ENCODE measurements at regions not wholly inside any gene's neighbourhood (a gene's known extent, or its start where the extent isn't known, plus 50 kb on each side); places are given as distances from the start of the nearest gene placed in this dataset.

DNA sequence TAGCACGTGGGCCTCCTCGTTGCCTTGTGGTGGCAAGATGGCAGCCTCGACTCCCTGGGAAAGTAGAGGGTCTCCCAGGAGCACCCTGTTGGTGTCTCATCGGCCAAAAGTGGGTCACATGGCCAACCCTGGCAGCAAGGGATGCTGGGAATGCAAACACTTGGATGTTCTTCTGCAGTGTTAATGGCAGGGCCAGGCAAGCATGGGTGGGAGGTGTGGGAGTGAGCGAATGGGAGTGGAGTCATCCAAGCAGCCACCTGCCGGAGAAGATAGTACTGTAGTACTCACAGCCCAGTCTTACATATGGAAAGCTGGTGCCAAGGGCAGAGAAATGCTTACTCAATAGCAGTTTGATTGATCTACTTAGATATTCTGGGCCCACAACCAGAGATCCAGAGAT lies 122.2 kb downstream of the INHBB start (continued):
- TF ChIP-seq, protein P1, sequence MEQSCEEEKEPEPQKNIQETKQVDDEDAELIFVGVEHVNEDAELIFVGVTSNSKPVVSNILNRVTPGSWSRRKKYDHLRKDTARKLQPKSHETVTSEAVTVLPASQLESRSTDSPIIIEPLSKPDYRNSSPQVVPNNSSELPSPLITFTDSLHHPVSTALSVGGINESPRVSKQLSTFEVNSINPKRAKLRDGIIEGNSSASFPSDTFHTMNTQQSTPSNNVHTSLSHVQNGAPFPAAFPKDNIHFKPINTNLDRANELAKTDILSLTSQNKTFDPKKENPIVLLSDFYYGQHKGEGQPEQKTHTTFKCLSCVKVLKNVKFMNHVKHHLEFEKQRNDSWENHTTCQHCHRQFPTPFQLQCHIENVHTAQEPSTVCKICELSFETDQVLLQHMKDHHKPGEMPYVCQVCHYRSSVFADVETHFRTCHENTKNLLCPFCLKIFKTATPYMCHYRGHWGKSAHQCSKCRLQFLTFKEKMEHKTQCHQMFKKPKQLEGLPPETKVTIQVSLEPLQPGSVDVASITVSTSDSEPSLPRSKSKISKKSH (CRISPR knock-in tag; IDR thresholded peaks at IDR 0.05; ENCODE audit: borderline replicate concordance): 0 out of 2 replicates have a peak, but pooled peaks have one; percentile 46
- TF ChIP-seq RXRA (CRISPR knock-in tag; IDR thresholded peaks at IDR 0.05) (0 out of 2 replicates have a peak, but pooled peaks have one; percentile 15), LCORL (IDR thresholded peaks at IDR 0.05) (no peak), LCORL (CRISPR knock-in tag; IDR thresholded peaks at IDR 0.05) (no peak)

GRCh38 chr2:120469426-120469825 lies 123.5 kb downstream of the INHBB start:
- Histone ChIP-seq H2AFZ (ENCODE audit: low read length) (no peak overlapping the region), H3K36me3 (replicated peaks in 1 of 2; ENCODE audit: control insufficient read depth in 1 of 2, insufficient read depth in 2 of 2, low read length in 2 of 2) (no peaks in the 10 kb centered on the region), H3K4me1 (ENCODE audit: insufficient read depth, low read length) (peaks cover 87% of the 10 kb centered on the region), H3K4me2 (ENCODE audit: low read depth, low read length) (peak overlapping the region; percentile 76), H3K4me3 (replicated peaks in 1 of 3; ENCODE audit: insufficient read depth in 1 of 3, low read depth in 2 of 3, low read length in 3 of 3) (peak overlapping the region in 1 of 3 experiments; percentile 27; a peak in 1 of 6 replicates), H3K9ac (ENCODE audit: insufficient read depth, low read depth, low read length) (peak overlapping the region; percentile 54; the same call in 1 of the 2 replicates), H3K9me3 (ENCODE audit: low read length) (no peaks in the 10 kb centered on the region; the same call in 1 of the 2 replicates), H3K27ac (ENCODE audit: extremely low read length, insufficient read depth, low read length) (no peak overlapping the region), H4K20me1 (ENCODE audit: insufficient read depth, low read length) (no peaks in the 10 kb centered on the region), H3K27me3 (ENCODE audit: control insufficient read depth in 1 of 2, insufficient read depth in 2 of 2, low read length in 2 of 2) (no peaks in the 10 kb centered on the region), H3K79me2 (ENCODE audit: insufficient read depth, low read length) (no peaks in the 10 kb centered on the region)
- ChIA-PET POLR2A (interaction anchor here (1.8 to 6.0 kb wide), 2 partner anchors 10 to 77 kb away, joined by 4 to 159 read pairs; no protein-coding TSS in a partner anchor), CTCF (ENCODE audit: low intra/inter-chr PET ratio, low total read pairs) (no interaction called here)
- no TSS peak for BruUV-seq (replicated peaks)
- in situ Hi-C loops (cut with HindIII; ENCODE audit: extremely low pct_ligation_motif_present, low pct_unique_long_range_greater_than_20kb) (no loop called here), intact Hi-C loops (cut with micrococcal nuclease; ENCODE audit: unreplicated experiment) (no loop called here)
- no peak for ATAC-seq
- DNase-seq (ENCODE audit: low spot score): no peak
- no peak for FAIRE-seq
- TF ChIP-seq ZSCAN25 (CRISPR knock-in tag; IDR thresholded peaks at IDR 0.05) (0 out of 2 replicates have a peak, but pooled peaks have one; percentile 0), NFKB2 (CRISPR knock-in tag; IDR thresholded peaks at IDR 0.05; ENCODE audit: borderline replicate concordance) (0 out of 2 replicates have a peak, but pooled peaks have one; percentile 0), ZNF768 (CRISPR knock-in tag; IDR thresholded peaks at IDR 0.05) (peak; percentile 45; the same call in 1 of the 2 replicates), ZMYM3 (CRISPR knock-in tag; IDR thresholded peaks at IDR 0.05) (0 out of 2 replicates have a peak, but pooled peaks have one; percentile 40), MAFG (CRISPR knock-in tag; IDR thresholded peaks at IDR 0.05) (no peak)
- 84% methylated on average over 2 of the region's 2 CpGs for WGBS (ENCODE audit: low lambda C conversion rate)
